ENCODE measurements at regions not wholly inside any gene's neighbourhood (a gene's known extent, or its start where the extent isn't known, plus 50 kb on each side); places are given as distances from the start of the nearest gene placed in this dataset.
"Not testable (repeated sequence)": the region's sequence is repeated elsewhere in the genome, so short reads cannot be mapped to it uniquely, and the experiment has no call there.

- no peak for DNase-seq (ENCODE audit: low read depth in 2 of 2)
Observed at GRCh38 chr12:92987362-92987761, 58.3 kb upstream of the EEA1 start.

- no peak for DNase-seq (ENCODE audit: low read depth in 2 of 2)
Observed at GRCh38 chr12:92987846-92988621, 58.9 kb upstream of the EEA1 start.

GRCh38 chr12:92988622-92989130 is 59.6 kb upstream of the EEA1 start:
- no peak for DNase-seq (ENCODE audit: low read depth in 2 of 2)

GRCh38 chr12:92989715-92990484 is 60.8 kb upstream of the EEA1 start:
- DNase-seq (ENCODE audit: low read depth in 2 of 2): no peak

GRCh38 chr12:92991134-92991533 is 62.0 kb upstream of the EEA1 start:
- no peak for DNase-seq (ENCODE audit: low read depth in 2 of 2)

- DNase-seq (ENCODE audit: low read depth in 2 of 2): no peak
Observed at GRCh38 chr12:92992041-92992440, 62.9 kb upstream of the EEA1 start.

GRCh38 chr12:92993259-92993658 is 64.2 kb upstream of the EEA1 start:
- DNase-seq (ENCODE audit: low read depth in 2 of 2): no peak

- DNase-seq (ENCODE audit: low read depth in 2 of 2): no peak
Observed at GRCh38 chr12:92995258-92995903, 66.3 kb upstream of the EEA1 start.

GRCh38 chr12:93000026-93000425 is 70.9 kb upstream of the EEA1 start:
- DNase-seq (ENCODE audit: low read depth in 2 of 2): no peak

- DNase-seq (ENCODE audit: low read depth in 2 of 2): no peak
Observed at GRCh38 chr12:93001407-93001806, 72.3 kb upstream of the EEA1 start.

GRCh38 chr12:93002293-93003054 is 73.4 kb upstream of the EEA1 start:
- DNase-seq (ENCODE audit: low read depth in 2 of 2): no peak

- DNase-seq (ENCODE audit: low read depth in 2 of 2): no peak
Observed at GRCh38 chr12:93003531-93004239, 74.6 kb upstream of the EEA1 start.

- no peak for DNase-seq (ENCODE audit: low read depth in 2 of 2)
Observed at GRCh38 chr12:93005928-93006392, 76.9 kb upstream of the EEA1 start.

- no peak for DNase-seq (ENCODE audit: low read depth in 2 of 2)
Observed at GRCh38 chr12:93006471-93007208, 77.5 kb upstream of the EEA1 start.

GRCh38 chr12:93007544-93007943 is 78.4 kb upstream of the EEA1 start:
- DNase-seq (ENCODE audit: low read depth in 2 of 2): no peak

- no peak for DNase-seq (ENCODE audit: low read depth in 2 of 2)
Observed at GRCh38 chr12:93008044-93008778, 79.1 kb upstream of the EEA1 start.

- not testable (repeated sequence) for DNase-seq (ENCODE audit: low read depth in 2 of 2)
Observed at GRCh38 chr12:93008880-93009279, 79.8 kb upstream of the EEA1 start.

GRCh38 chr12:93009533-93009932 is 80.4 kb upstream of the EEA1 start:
- DNase-seq (ENCODE audit: low read depth in 2 of 2): no peak

GRCh38 chr12:93010461-93010860 is 81.4 kb upstream of the EEA1 start:
- DNase-seq (ENCODE audit: low read depth in 2 of 2): no peak

GRCh38 chr12:93011100-93011499 is 82.0 kb upstream of the EEA1 start:
- DNase-seq (ENCODE audit: low read depth in 2 of 2): no peak

Data from stimulated activated CD4-positive, alpha-beta T cell treated with anti-CD3 and anti-CD28 coated beads, Interleukin-1b, Interleukin-23, amount 100 ng/mL, for 1 hour (primary cell).